ENCODE measurements at regions not wholly inside any gene's neighbourhood (a gene's known extent, or its start where the extent isn't known, plus 50 kb on each side); places are given as distances from the start of the nearest gene placed in this dataset.

DNA sequence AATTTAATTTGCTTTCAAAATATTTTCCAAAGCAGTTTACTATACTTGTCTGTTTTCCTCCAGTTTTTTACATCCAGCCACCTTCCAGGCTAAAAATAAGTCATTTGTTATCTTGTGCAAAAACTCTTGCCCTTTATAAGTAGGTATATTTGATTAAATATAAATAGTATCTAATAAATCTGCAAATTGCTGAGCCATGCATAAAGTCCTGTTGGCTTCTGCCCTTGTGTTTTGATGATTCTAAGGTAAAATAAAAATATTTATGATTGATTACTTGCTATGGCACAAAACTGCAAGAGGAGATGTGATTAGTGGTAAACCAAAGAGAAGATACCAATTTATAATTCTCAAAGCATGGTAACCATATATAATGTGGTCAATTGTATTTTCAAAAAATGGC, 1026.7 kb downstream of the EPHA3 start:
- H3K9me3 ChIP-seq (replicated peaks in 1 of 2; ENCODE audit: control insufficient read depth in 1 of 2, insufficient read depth in 1 of 2, low read length in 2 of 2), result no peaks in the 10 kb centered on the region
- H3K9ac ChIP-seq (ENCODE audit: insufficient read depth, low read length, poor library complexity, severe bottlenecking), result no peak overlapping the region
- intact Hi-C loops (cut with micrococcal nuclease), result no loop called here
- no peaks in the 10 kb centered on the region for H4K20me1 ChIP-seq (ENCODE audit: insufficient read depth, low read length)
- no peaks in the 10 kb centered on the region for H3K79me2 ChIP-seq (ENCODE audit: insufficient read depth, low read length)
- H3K9me3 Mint-ChIP-seq, result peaks cover 0 to 4% (median 2%) of the 10 kb centered on the region in 7 donors
- no peaks in the 10 kb centered on the region for H3K4me1 Mint-ChIP-seq
- H3K27ac ChIP-seq (ENCODE audit: low read depth in 1 of 2, low read length in 2 of 2), result no peak overlapping the region
- H3K4me2 ChIP-seq (replicated peaks; ENCODE audit: extremely low read depth, low read length, poor library complexity, severe bottlenecking), result no peak overlapping the region
- H3K4me3 ChIP-seq (replicated peaks in 1 of 3; ENCODE audit: low read depth in 2 of 3, low read length in 3 of 3), result no peak overlapping the region
- no peaks in the 10 kb centered on the region for H3K27me3 Mint-ChIP-seq (ENCODE audit: low read depth in 3 of 3)
- no peaks in the 10 kb centered on the region for H3K36me3 ChIP-seq (replicated peaks in 1 of 2; ENCODE audit: control insufficient read depth in 1 of 2, insufficient read depth in 2 of 2, low read length in 2 of 2)
- no peak for DNase-seq
- TF ChIP-seq, protein P1, sequence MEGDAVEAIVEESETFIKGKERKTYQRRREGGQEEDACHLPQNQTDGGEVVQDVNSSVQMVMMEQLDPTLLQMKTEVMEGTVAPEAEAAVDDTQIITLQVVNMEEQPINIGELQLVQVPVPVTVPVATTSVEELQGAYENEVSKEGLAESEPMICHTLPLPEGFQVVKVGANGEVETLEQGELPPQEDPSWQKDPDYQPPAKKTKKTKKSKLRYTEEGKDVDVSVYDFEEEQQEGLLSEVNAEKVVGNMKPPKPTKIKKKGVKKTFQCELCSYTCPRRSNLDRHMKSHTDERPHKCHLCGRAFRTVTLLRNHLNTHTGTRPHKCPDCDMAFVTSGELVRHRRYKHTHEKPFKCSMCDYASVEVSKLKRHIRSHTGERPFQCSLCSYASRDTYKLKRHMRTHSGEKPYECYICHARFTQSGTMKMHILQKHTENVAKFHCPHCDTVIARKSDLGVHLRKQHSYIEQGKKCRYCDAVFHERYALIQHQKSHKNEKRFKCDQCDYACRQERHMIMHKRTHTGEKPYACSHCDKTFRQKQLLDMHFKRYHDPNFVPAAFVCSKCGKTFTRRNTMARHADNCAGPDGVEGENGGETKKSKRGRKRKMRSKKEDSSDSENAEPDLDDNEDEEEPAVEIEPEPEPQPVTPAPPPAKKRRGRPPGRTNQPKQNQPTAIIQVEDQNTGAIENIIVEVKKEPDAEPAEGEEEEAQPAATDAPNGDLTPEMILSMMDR (IDR thresholded peaks at IDR 0.05), result no peak
- H3K4me3 Mint-ChIP-seq, result no peak overlapping the region
- no peaks in the 10 kb centered on the region for H3K36me3 Mint-ChIP-seq
- H3K27me3 ChIP-seq (ENCODE audit: control insufficient read depth in 2 of 2, insufficient read depth in 2 of 2, low read length in 2 of 2), result no peaks in the 10 kb centered on the region
- H2AFZ ChIP-seq (ENCODE audit: insufficient read depth, low read depth, low read length, poor library complexity, severe bottlenecking), result no peak overlapping the region
- H3K4me1 ChIP-seq (ENCODE audit: control insufficient read depth in 1 of 2, insufficient read depth in 2 of 2, low read length in 2 of 2), result no peaks in the 10 kb centered on the region
- H3K27ac Mint-ChIP-seq, result no peak overlapping the region

DNA sequence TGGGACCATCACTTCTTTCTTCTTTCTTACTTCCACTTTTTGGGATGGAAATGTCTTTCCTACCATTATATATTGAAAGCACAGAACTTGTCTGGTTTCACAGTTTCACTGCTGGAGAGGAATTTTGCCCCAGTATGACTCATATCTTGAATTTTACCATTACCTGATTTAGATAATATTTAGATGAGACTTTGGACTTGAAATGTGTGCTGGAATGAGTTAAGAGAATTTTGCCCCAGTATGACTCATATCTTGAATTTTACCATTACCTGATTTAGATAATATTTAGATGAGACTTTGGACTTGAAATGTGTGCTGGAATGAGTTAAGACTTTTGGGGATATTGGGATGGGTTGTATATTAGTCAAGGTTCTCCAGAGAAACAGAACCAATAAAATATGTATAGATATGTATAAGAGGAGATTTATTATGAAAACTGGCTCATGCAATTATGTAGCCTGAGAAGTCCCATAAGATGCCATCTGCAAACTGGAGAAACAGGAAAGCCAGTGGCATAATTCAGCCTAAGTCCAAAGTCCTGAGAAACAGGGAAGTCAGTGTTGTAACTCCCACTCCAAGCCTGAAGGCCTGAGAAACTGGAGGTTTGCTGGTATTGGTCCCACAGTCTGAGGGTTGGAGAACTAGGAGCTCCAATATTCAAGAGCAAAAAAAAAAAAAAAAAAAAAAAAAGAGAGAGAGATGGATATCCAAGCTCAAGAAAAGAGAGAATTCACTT, 1029.2 kb downstream of the EPHA3 start:
- Histone ChIP-seq H3K4me2 (replicated peaks; ENCODE audit: extremely low read depth, low read length, poor library complexity, severe bottlenecking) (no peak overlapping the region), H3K4me1 (ENCODE audit: control insufficient read depth in 1 of 2, insufficient read depth in 2 of 2, low read length in 2 of 2) (no peaks in the 10 kb centered on the region), H4K20me1 (ENCODE audit: insufficient read depth, low read length) (no peaks in the 10 kb centered on the region), H3K79me2 (ENCODE audit: insufficient read depth, low read length) (no peaks in the 10 kb centered on the region), H3K4me3 (replicated peaks in 1 of 3; ENCODE audit: low read depth in 2 of 3, low read length in 3 of 3) (no peak overlapping the region), H3K36me3 (replicated peaks in 1 of 2; ENCODE audit: control insufficient read depth in 1 of 2, insufficient read depth in 2 of 2, low read length in 2 of 2) (no peaks in the 10 kb centered on the region), H2AFZ (ENCODE audit: insufficient read depth, low read depth, low read length, poor library complexity, severe bottlenecking) (no peak overlapping the region), H3K27me3 (ENCODE audit: control insufficient read depth in 2 of 2, insufficient read depth in 2 of 2, low read length in 2 of 2) (no peaks in the 10 kb centered on the region), H3K9me3 (replicated peaks in 1 of 2; ENCODE audit: control insufficient read depth in 1 of 2, insufficient read depth in 1 of 2, low read length in 2 of 2) (no peaks in the 10 kb centered on the region), H3K9ac (ENCODE audit: insufficient read depth, low read length, poor library complexity, severe bottlenecking) (no peak overlapping the region), H3K27ac (ENCODE audit: low read depth in 1 of 2, low read length in 2 of 2) (no peak overlapping the region)
- Mint-ChIP-seq H3K4me1 (no peaks in the 10 kb centered on the region), H3K4me3 (no peak overlapping the region), H3K9me3 (peaks cover 1 to 6% (median 2%) of the 10 kb centered on the region in 7 donors), H3K27ac (no peak overlapping the region), H3K36me3 (no peaks in the 10 kb centered on the region), H3K27me3 (ENCODE audit: low read depth in 3 of 3) (no peaks in the 10 kb centered on the region)
- no peak for DNase-seq
- TF ChIP-seq, protein P1 (IDR thresholded peaks at IDR 0.05), result no peak
- intact Hi-C loops (cut with micrococcal nuclease), result no loop called here
